ENCODE measurements at regions not wholly inside any gene's neighbourhood (a gene's known extent, or its start where the extent isn't known, plus 50 kb on each side); places are given as distances from the start of the nearest gene placed in this dataset.

GRCh38 chr1:98575955-98576354, 85.6 kb upstream of the SNX7 start:
- no peaks in the 10 kb centered on the region for H3K27me3 ChIP-seq (ENCODE audit: insufficient read depth, low read depth, low read length)
- H3K9ac ChIP-seq (ENCODE audit: low read length), result no peak overlapping the region
- H3K9me3 ChIP-seq (ENCODE audit: low read length), result no peaks in the 10 kb centered on the region
- TF ChIP-seq SMC3 (conservative IDR thresholded peaks at IDR 0.05; ENCODE audit: poor library complexity), result no peak
- no peak for TF ChIP-seq RAD21 (conservative IDR thresholded peaks at IDR 0.05)
- TF ChIP-seq POLR2AphosphoS5 (IDR thresholded peaks at IDR 0.05), result no peak
- no peak for TF ChIP-seq MXI1 (conservative IDR thresholded peaks at IDR 0.05; ENCODE audit: poor library complexity, severe bottlenecking)
- no peak for TF ChIP-seq EZH2 (IDR thresholded peaks at IDR 0.05; ENCODE audit: borderline replicate concordance, insufficient read depth, low read length, poor library complexity, severe bottlenecking)
- TF ChIP-seq TAF1 (IDR thresholded peaks at IDR 0.05; ENCODE audit: low read depth), result no peak
- H3K9me2 ChIP-seq (ENCODE audit: insufficient read depth, low read length), result no peaks in the 10 kb centered on the region
- H3K36me3 ChIP-seq (ENCODE audit: insufficient read depth, low read length), result no peaks in the 10 kb centered on the region
- no peak overlapping the region for H2AFZ ChIP-seq (ENCODE audit: low read depth, low read length)
- no peaks in the 10 kb centered on the region for H3F3A ChIP-seq (ENCODE audit: insufficient read depth, low read length, poor library complexity, severe bottlenecking)
- H3K79me2 ChIP-seq (replicated peaks; ENCODE audit: insufficient read depth, low read length), result no peaks in the 10 kb centered on the region
- no peak overlapping the region for H3K4me2 ChIP-seq (ENCODE audit: low read length)
- no peak overlapping the region for H3K27ac ChIP-seq (ENCODE audit: low read length)
- H4K20me1 ChIP-seq (ENCODE audit: insufficient read depth), result no peaks in the 10 kb centered on the region
- H3K4me3 ChIP-seq (ENCODE audit: low read length), result no peak overlapping the region

GRCh38 chr1:98565951-98566350, 95.6 kb upstream of the SNX7 start:
- H3F3A ChIP-seq (ENCODE audit: insufficient read depth, low read length, poor library complexity, severe bottlenecking), result no peaks in the 10 kb centered on the region
- no peaks in the 10 kb centered on the region for H4K20me1 ChIP-seq (ENCODE audit: insufficient read depth)
- no peak overlapping the region for H3K4me2 ChIP-seq (ENCODE audit: low read length)
- H3K27me3 ChIP-seq (ENCODE audit: insufficient read depth, low read depth, low read length), result no peaks in the 10 kb centered on the region
- no peaks in the 10 kb centered on the region for H3K9me2 ChIP-seq (ENCODE audit: insufficient read depth, low read length)
- H3K36me3 ChIP-seq (ENCODE audit: insufficient read depth, low read length), result no peaks in the 10 kb centered on the region
- H3K9ac ChIP-seq (ENCODE audit: low read length), result no peak overlapping the region
- TF ChIP-seq POLR2AphosphoS5 (IDR thresholded peaks at IDR 0.05) (no peak), MXI1 (conservative IDR thresholded peaks at IDR 0.05; ENCODE audit: poor library complexity, severe bottlenecking) (no peak), EZH2 (IDR thresholded peaks at IDR 0.05; ENCODE audit: borderline replicate concordance, insufficient read depth, low read length, poor library complexity, severe bottlenecking) (no peak), EP300 (conservative IDR thresholded peaks at IDR 0.05; ENCODE audit: poor library complexity, severe bottlenecking) (no peak), RAD21 (conservative IDR thresholded peaks at IDR 0.05) (no peak), TAF1 (IDR thresholded peaks at IDR 0.05; ENCODE audit: low read depth) (no peak), SMC3 (conservative IDR thresholded peaks at IDR 0.05; ENCODE audit: poor library complexity) (no peak), REST (IDR thresholded peaks at IDR 0.05; ENCODE audit: borderline replicate concordance) (no peak), CTCF (IDR thresholded peaks at IDR 0.05; ENCODE audit: poor library complexity, severe bottlenecking) (no peak)
- H3K4me3 ChIP-seq (ENCODE audit: low read length), result no peak overlapping the region
- no peaks in the 10 kb centered on the region for H3K79me2 ChIP-seq (replicated peaks; ENCODE audit: insufficient read depth, low read length)
- no peaks in the 10 kb centered on the region for H3K9me3 ChIP-seq (ENCODE audit: low read length)
- no peak overlapping the region for H3K27ac ChIP-seq (ENCODE audit: low read length)
- H2AFZ ChIP-seq (ENCODE audit: low read depth, low read length), result no peak overlapping the region
